ENCODE measurements at regions not wholly inside any gene's neighbourhood (a gene's known extent, or its start where the extent isn't known, plus 50 kb on each side); places are given as distances from the start of the nearest gene placed in this dataset.

GRCh38 chr5:165928971-165929370 is 2362.5 kb upstream of the WWC1 start:
- WGBS = 75% methylated on average over 6 of the region's 6 CpGs
- no peaks in the 10 kb centered on the region for H3K36me3 ChIP-seq (ENCODE audit: control insufficient read depth in 4 of 4, insufficient read depth in 3 of 4, low read depth in 1 of 4, low read length in 3 of 4)
- no peak overlapping the region for H3K27ac ChIP-seq (ENCODE audit: low read depth in 1 of 2, low read length in 2 of 2)
- H3K27me3 ChIP-seq (ENCODE audit: control insufficient read depth in 4 of 4, insufficient read depth in 4 of 4, low read length in 3 of 4) = no peaks in the 10 kb centered on the region
- DNase-seq (ENCODE audit: low spot score) = no peak
- no peak overlapping the region for H3K9ac ChIP-seq (ENCODE audit: low read depth in 1 of 2, low read length in 2 of 2)
- no peaks in the 10 kb centered on the region for H3K4me1 ChIP-seq (ENCODE audit: control insufficient read depth in 4 of 4, insufficient read depth in 4 of 4, low read length in 3 of 4)
- H3K4me3 ChIP-seq (ENCODE audit: low read depth in 1 of 3, low read length in 3 of 3) = no peak overlapping the region
- H3K9me3 ChIP-seq (ENCODE audit: control insufficient read depth in 4 of 4, low read length in 3 of 4) = peaks cover 0 to 7% (median 3%) of the 10 kb centered on the region in 4 donors
- TF ChIP-seq ATF3 (IDR thresholded peaks at IDR 0.05) (no peak), SP1 (IDR thresholded peaks at IDR 0.05) (no peak), RXRA (IDR thresholded peaks at IDR 0.05) (no peak), CTCF (IDR thresholded peaks at IDR 0.05; ENCODE audit: low read depth, low read length, missing input control) (no peak), JUND (IDR thresholded peaks at IDR 0.05) (no peak), MAX (IDR thresholded peaks at IDR 0.05) (no peak), REST (IDR thresholded peaks at IDR 0.05) (no peak), EGR1 (IDR thresholded peaks at IDR 0.05; ENCODE audit: low read depth in 2 of 2) (no peak), YY1 (IDR thresholded peaks at IDR 0.05) (no peak)

- TF ChIP-seq EGR1 (IDR thresholded peaks at IDR 0.05; ENCODE audit: low read depth in 2 of 2) = no peak
- no peak for TF ChIP-seq HNF4A (conservative IDR thresholded peaks at IDR 0.05)
Observed at GRCh38 chr5:165940541-165940940, 2350.9 kb upstream of the WWC1 start.

GRCh38 chr5:165956854-165957253 is 2334.6 kb upstream of the WWC1 start:
- Histone ChIP-seq H3K4me1 (ENCODE audit: control insufficient read depth in 4 of 4, insufficient read depth in 4 of 4, low read length in 3 of 4) (no peaks in the 10 kb centered on the region), H3K4me3 (ENCODE audit: low read depth in 1 of 3, low read length in 3 of 3) (no peak overlapping the region), H3K9me3 (ENCODE audit: control insufficient read depth in 4 of 4, low read length in 3 of 4) (no peaks in the 10 kb centered on the region), H3K27ac (ENCODE audit: low read depth in 1 of 2, low read length in 2 of 2) (no peak overlapping the region), H3K36me3 (ENCODE audit: control insufficient read depth in 4 of 4, insufficient read depth in 3 of 4, low read depth in 1 of 4, low read length in 3 of 4) (no peaks in the 10 kb centered on the region), H3K9ac (ENCODE audit: low read depth in 1 of 2, low read length in 2 of 2) (no peak overlapping the region), H3K27me3 (ENCODE audit: control insufficient read depth in 4 of 4, insufficient read depth in 4 of 4, low read length in 3 of 4) (no peaks in the 10 kb centered on the region)
- TF ChIP-seq REST (IDR thresholded peaks at IDR 0.05) (no peak), HNF4G (IDR thresholded peaks at IDR 0.05) (no peak)
- 57% methylated on average over 2 of the region's 2 CpGs for WGBS
- no peak for DNase-seq (ENCODE audit: low spot score)

More at GRCh38 chr5:165940541-165940940, 2350.9 kb upstream of the WWC1 start:
- no peaks in the 10 kb centered on the region for H3K36me3 ChIP-seq (ENCODE audit: control insufficient read depth in 4 of 4, insufficient read depth in 3 of 4, low read depth in 1 of 4, low read length in 3 of 4)
- H3K9me3 ChIP-seq (ENCODE audit: control insufficient read depth in 4 of 4, low read length in 3 of 4) = no peaks in the 10 kb centered on the region
- H3K27me3 ChIP-seq (ENCODE audit: control insufficient read depth in 4 of 4, insufficient read depth in 4 of 4, low read length in 3 of 4) = no peaks in the 10 kb centered on the region
- H3K9ac ChIP-seq (ENCODE audit: low read depth in 1 of 2, low read length in 2 of 2) = no peak overlapping the region
- H3K4me1 ChIP-seq (ENCODE audit: control insufficient read depth in 4 of 4, insufficient read depth in 4 of 4, low read length in 3 of 4) = no peaks in the 10 kb centered on the region
- no peak overlapping the region for H3K4me3 ChIP-seq (ENCODE audit: low read depth in 1 of 3, low read length in 3 of 3)
- no peak for DNase-seq (ENCODE audit: low spot score)
- 49% methylated on average over 4 of the region's 4 CpGs for WGBS
- no peak overlapping the region for H3K27ac ChIP-seq (ENCODE audit: low read depth in 1 of 2, low read length in 2 of 2)

Measured in liver (tissue), 8 donors.